ENCODE measurements at regions not wholly inside any gene's neighbourhood (a gene's known extent, or its start where the extent isn't known, plus 50 kb on each side); places are given as distances from the start of the nearest gene placed in this dataset.

DNA sequence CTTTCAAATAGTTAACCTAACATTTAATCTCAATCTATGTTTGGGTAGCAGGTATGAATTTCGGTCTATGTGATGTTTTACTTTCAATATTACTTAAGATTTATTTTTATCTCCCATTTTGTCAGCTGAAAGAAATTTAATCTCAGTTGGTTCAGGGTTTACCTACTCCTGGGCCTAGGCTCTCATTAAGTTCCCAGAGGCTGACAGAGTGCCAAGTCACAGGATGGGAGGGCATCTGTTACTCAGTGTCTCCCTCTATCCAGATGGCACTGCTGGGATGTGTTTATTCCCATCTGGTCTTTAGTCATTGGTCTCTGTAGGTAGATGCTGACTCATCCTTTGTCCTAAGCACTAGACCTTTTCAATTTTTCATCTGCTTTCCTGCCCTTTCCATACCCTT is 129.4 kb upstream of the ARSJ start:
- H3K9me3 ChIP-seq, result no peaks in the 10 kb centered on the region
- no peaks in the 10 kb centered on the region for H3K36me3 ChIP-seq (ENCODE audit: low read depth)
- DNase-seq, result no peak
- TF ChIP-seq, protein P1, sequence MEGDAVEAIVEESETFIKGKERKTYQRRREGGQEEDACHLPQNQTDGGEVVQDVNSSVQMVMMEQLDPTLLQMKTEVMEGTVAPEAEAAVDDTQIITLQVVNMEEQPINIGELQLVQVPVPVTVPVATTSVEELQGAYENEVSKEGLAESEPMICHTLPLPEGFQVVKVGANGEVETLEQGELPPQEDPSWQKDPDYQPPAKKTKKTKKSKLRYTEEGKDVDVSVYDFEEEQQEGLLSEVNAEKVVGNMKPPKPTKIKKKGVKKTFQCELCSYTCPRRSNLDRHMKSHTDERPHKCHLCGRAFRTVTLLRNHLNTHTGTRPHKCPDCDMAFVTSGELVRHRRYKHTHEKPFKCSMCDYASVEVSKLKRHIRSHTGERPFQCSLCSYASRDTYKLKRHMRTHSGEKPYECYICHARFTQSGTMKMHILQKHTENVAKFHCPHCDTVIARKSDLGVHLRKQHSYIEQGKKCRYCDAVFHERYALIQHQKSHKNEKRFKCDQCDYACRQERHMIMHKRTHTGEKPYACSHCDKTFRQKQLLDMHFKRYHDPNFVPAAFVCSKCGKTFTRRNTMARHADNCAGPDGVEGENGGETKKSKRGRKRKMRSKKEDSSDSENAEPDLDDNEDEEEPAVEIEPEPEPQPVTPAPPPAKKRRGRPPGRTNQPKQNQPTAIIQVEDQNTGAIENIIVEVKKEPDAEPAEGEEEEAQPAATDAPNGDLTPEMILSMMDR (IDR thresholded peaks at IDR 0.05), result no peak
- no peak overlapping the region for H3K4me3 ChIP-seq
- H3K4me1 ChIP-seq (ENCODE audit: low read depth), result no peaks in the 10 kb centered on the region
- ATAC-seq, result peak; percentile 25
- intact Hi-C loops (cut with DNase I, micrococcal nuclease), result no loop called here

DNA sequence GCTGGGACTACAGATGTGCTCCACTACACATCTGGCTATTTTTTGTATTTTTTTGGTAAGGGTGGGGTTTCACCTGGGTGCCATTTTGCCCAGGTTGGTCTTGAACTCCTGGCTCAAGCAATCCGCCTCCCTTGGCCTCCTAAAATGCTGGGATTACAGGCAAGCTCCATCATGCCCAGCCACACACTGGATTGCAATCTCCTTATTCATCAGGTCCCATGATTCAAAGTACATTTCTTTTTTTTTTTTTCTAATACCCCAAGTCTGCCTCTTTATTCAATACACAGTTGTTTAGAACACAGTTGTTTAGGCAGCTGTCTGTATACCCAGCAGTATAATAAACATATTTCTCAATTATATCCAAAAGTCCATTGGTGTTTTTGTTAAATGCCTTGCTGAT is 130.3 kb upstream of the ARSJ start:
- no peaks in the 10 kb centered on the region for H3K36me3 ChIP-seq (ENCODE audit: low read depth)
- H3K9me3 ChIP-seq, result no peaks in the 10 kb centered on the region
- ATAC-seq (no peak), DNase-seq (no peak)
- TF ChIP-seq, protein P1 (IDR thresholded peaks at IDR 0.05), result no peak
- no peak overlapping the region for H3K4me3 ChIP-seq
- intact Hi-C loops (cut with DNase I, micrococcal nuclease), result no loop called here
- no peaks in the 10 kb centered on the region for H3K4me1 ChIP-seq (ENCODE audit: low read depth)

DNA sequence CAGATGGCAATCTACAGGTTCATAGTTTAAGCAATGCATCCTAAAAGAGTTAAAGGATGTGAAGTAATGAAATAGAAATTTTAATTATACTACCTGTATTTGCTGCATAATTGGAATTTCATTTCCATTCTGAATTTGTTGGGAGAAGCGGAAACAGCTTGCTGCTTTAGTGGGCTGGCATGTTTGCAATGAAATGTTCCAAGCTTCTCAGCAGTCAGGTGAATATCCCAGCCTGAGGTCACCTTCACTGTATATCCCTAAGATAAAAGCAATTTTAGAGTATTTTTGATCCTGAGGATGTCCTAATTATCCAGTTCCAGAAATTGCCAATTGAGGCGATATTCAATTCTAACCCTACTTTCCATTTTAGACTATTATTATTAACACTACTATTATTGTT is 136.1 kb upstream of the ARSJ start:
- no peak for DNase-seq
- intact Hi-C loops (cut with DNase I, micrococcal nuclease), result no loop called here
- no peak for ATAC-seq
- Histone ChIP-seq H3K4me1 (ENCODE audit: low read depth) (no peaks in the 10 kb centered on the region), H3K36me3 (ENCODE audit: low read depth) (no peaks in the 10 kb centered on the region), H3K9me3 (no peaks in the 10 kb centered on the region), H3K4me3 (no peak overlapping the region)
- TF ChIP-seq, protein P1 (IDR thresholded peaks at IDR 0.05), result no peak

DNA sequence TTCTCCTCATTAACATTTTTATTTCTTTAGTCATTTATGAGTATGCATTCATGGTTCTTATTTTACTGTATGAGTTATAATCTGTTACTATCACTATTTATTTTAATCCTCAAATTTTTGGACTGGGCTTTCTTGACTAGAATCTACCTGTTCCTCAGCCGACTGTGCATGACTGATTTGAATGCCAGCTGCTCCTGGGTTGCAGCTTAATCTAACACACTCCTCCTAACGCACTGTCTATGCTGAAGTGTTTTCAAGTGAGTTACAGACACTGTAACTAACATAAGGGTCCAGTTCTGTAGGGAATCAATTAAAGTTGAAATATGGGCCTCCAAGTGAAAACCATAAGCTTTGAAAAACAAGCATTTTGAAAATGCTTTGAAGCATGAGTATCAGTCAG is 137.4 kb upstream of the ARSJ start:
- ATAC-seq, result no peak
- no peaks in the 10 kb centered on the region for H3K9me3 ChIP-seq
- no peak overlapping the region for H3K4me3 ChIP-seq
- TF ChIP-seq, protein P1 (IDR thresholded peaks at IDR 0.05), result no peak
- intact Hi-C loops (cut with DNase I, micrococcal nuclease), result no loop called here
- H3K36me3 ChIP-seq (ENCODE audit: low read depth), result no peaks in the 10 kb centered on the region
- no peak for DNase-seq
- no peaks in the 10 kb centered on the region for H3K4me1 ChIP-seq (ENCODE audit: low read depth)

DNA sequence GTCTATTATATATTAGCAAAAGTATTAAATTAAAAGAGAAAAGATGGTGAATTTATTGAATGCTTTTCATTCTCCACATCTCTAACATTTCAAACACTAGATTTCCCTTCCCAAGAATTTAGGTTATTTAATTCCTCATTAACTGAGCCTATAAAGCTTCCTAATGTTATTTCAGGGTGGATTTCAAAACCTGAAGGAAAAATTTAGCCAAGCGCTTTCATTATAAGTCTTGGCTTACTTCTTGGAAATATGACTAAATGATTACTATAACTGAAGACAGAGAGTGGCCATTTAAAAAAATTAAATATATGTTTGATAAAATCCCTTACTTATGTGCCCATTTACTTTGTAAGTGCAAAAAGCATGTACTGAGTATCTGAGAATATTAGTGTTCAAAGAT is 141.8 kb upstream of the ARSJ start:
- ATAC-seq, result no peak
- TF ChIP-seq, protein P1 (IDR thresholded peaks at IDR 0.05), result no peak

DNA sequence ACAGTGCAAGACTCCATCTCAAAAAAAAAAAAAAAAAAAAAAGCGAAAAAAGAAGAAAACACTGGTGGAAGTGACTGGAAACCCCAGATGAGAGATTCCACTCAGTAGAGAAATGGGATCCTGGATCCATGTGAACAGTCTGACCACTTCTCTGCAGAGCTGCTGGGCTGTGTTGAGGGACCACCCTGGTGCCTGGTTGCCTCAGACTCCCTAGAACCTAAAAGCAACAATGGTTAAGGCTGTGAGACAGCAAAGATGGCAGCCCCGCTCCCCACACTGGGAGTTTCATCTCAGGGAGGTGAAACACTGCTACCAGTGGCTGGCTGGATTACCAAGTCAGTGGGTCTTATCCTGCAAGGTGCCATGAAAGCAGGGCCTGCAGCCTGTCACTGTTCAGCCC is 152.8 kb upstream of the ARSJ start:
- ATAC-seq, result no peak
- TF ChIP-seq, protein P1 (IDR thresholded peaks at IDR 0.05), result no peak
- DNase-seq, result no peak
- Histone ChIP-seq H3K9me3 (no peaks in the 10 kb centered on the region), H3K4me1 (ENCODE audit: low read depth) (no peaks in the 10 kb centered on the region), H3K4me3 (no peak overlapping the region), H3K36me3 (ENCODE audit: low read depth) (no peaks in the 10 kb centered on the region)
- intact Hi-C loops (cut with DNase I, micrococcal nuclease), result no loop called here

More for the DNA sequence above, 141.8 kb upstream of the ARSJ start:
- H3K4me3 ChIP-seq, result no peak overlapping the region
- DNase-seq, result no peak
- H3K36me3 ChIP-seq (ENCODE audit: low read depth), result no peaks in the 10 kb centered on the region
- no peaks in the 10 kb centered on the region for H3K9me3 ChIP-seq
- H3K4me1 ChIP-seq (ENCODE audit: low read depth), result no peaks in the 10 kb centered on the region
- intact Hi-C loops (cut with DNase I, micrococcal nuclease), result no loop called here
